CD4-positive, alpha-beta T cell (primary cell): ENCODE measurements at regions not wholly inside any gene's neighbourhood (a gene's known extent, or its start where the extent isn't known, plus 50 kb on each side); places are given as distances from the start of the nearest gene placed in this dataset.
A peak's percentile ranks its signal among the peaks of the same experiment; 100 is the strongest.

Experiments used
- ATAC-seq: fragments of 200-7000 bp; cut with Tn5 transposase; one replicate; pipeline ENCODE4 v1.10.0; 2022; ENCODE audit warnings: mild to moderate bottlenecking; ENCODE audit not compliant: poor library complexity
- CTCF ChIA-PET: fragments of 350-600 bp; sonication (Branson Sonifier 250); formaldehyde crosslinking; loops from one replicate; lab custom pipeline; 2021; ENCODE audit warnings: antibody characterized with exemption, inconsistent platforms; lab: Charles Lee
- POLR2A ChIA-PET: fragments of 350-600 bp; sonication (Branson Sonifier 250); formaldehyde crosslinking; loops from one replicate; lab custom pipeline; 2021; ENCODE audit warnings: antibody characterized with exemption, inconsistent platforms; lab: Charles Lee
- DNase-seq, 14 experiments: peaks; one replicate each; pipeline ENCODE4 v3.0.0-alpha.2; 2013 to 2020; ENCODE audit warnings: mixed read lengths in 2 of 14
- H3K27ac ChIP-seq, 2 donors: one replicate each; pipeline versions ENCODE4 v1.5.1 to v1.7.0; 2013; ENCODE audit warnings: low read length in 2 of 2, low read depth in 1 of 2, mild to moderate bottlenecking in 1 of 2
- H3K27me3 ChIP-seq, 2 experiments: 1 replicate in 1 of 2; 2 replicates in 1 of 2; pipeline versions ENCODE4 v1.6.1 to v1.7.0; 2013; ENCODE audit warnings: low read length in 2 of 2, control low read depth in 1 of 2, mild to moderate bottlenecking in 1 of 2, moderate library complexity in 1 of 2; ENCODE audit not compliant: insufficient read depth in 2 of 2, control insufficient read depth in 1 of 2
- H3K36me3 ChIP-seq: one replicate; pipeline ENCODE4 v1.6.1; 2013; ENCODE audit warnings: low read length, control low read depth; ENCODE audit not compliant: insufficient read depth
- H3K4me1 ChIP-seq: one replicate; pipeline ENCODE4 v1.6.1; 2013; ENCODE audit warnings: low read length, control low read depth; ENCODE audit not compliant: insufficient read depth
- H3K4me3 ChIP-seq: one replicate; pipeline ENCODE4 v1.5.1; 2013; ENCODE audit warnings: mild to moderate bottlenecking, low read length, moderate library complexity
- H3K9me3 ChIP-seq, 2 experiments: 1 replicate in 1 of 2; 2 replicates in 1 of 2; pipeline versions ENCODE4 v1.6.1 to v1.7.0; 2013; ENCODE audit warnings: low read length in 2 of 2, mild to moderate bottlenecking in 2 of 2, control low read depth in 1 of 2, moderate library complexity in 1 of 2; ENCODE audit not compliant: control insufficient read depth in 1 of 2, insufficient read depth in 1 of 2
- H3K27ac Mint-ChIP-seq: one replicate; pipeline ENCODE4 v1.8.0; 2020; ENCODE audit warnings: mixed read lengths
- H3K27me3 Mint-ChIP-seq: one replicate; pipeline ENCODE4 v1.8.0; 2021; ENCODE audit warnings: mixed read lengths
- H3K36me3 Mint-ChIP-seq: one replicate; pipeline ENCODE4 v1.8.0; 2021; ENCODE audit warnings: low read depth, mixed read lengths
- H3K4me1 Mint-ChIP-seq: one replicate; pipeline ENCODE4 v1.8.0; 2021; ENCODE audit warnings: low read depth, mixed read lengths
- H3K4me3 Mint-ChIP-seq: one replicate; pipeline ENCODE4 v1.8.0; 2020; ENCODE audit warnings: mild to moderate bottlenecking, mixed read lengths
- H3K9me3 Mint-ChIP-seq: one replicate; pipeline ENCODE4 v1.8.0; 2020; ENCODE audit warnings: mixed read lengths
- intact Hi-C, 2 experiments: fragments of 100-400 bp; cut with DNase I in 1 of 2; cut with micrococcal nuclease in 1 of 2; formaldehyde crosslinking; loops; one replicate each; pipeline versions ENCODE4 v1.15.1 to v1.9.0; 2023 to 2025; cut with DNase I, micrococcal nuclease
- TF ChIP-seq, protein P1 (sequence below): fragments of 200-600 bp; IDR thresholded peaks from one replicate; pipeline ENCODE4 v1.8.0; 2022; ENCODE audit warnings: antibody characterized with exemption, mild to moderate bottlenecking

DNA sequence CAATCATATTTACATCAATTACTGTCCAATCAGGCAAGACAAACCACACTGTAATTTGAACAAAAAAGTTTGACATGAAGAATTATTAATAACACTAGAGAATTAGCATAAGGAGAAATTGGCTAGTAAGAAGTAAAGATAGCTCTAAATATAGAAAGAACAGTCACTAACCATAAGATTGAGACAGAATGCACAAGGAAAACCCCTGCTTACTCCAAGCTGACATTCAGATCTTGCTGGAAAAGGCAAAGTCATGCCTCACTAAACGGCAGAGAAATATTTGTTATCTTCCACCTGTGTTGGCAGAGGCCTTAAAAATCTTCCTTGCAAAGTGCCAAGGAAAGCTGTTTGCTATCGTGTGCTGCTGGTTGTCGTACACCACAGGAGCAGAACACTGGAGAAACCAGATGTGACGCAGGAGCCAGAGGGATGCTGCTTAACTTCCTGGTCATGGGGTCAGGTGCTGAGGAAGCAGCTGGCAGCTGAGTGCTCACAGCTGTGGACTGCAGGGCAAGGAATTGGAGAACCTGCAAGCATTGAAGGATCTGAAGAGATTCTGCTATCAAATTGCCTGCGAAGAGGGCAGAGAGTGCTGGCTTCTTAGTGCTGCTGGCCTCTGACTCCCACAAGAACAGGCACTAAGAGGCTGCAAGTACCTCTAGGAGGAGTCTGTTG lies 1323.3 kb downstream of the LRFN5 start:
- Histone ChIP-seq H3K36me3 (no peaks in the 10 kb centered on the region), H3K9me3 (peaks cover 0 to 15% of the 10 kb centered on the region in 2 experiments), H3K4me1 (no peaks in the 10 kb centered on the region), H3K27me3 (no peaks in the 10 kb centered on the region), H3K4me3 (no peak overlapping the region), H3K27ac (no peak overlapping the region)
- ATAC-seq: no peak
- ChIA-PET POLR2A (no interaction called here), CTCF (no interaction called here)
- Mint-ChIP-seq H3K27me3 (no peaks in the 10 kb centered on the region), H3K36me3 (no peaks in the 10 kb centered on the region), H3K4me3 (no peak overlapping the region), H3K4me1 (no peaks in the 10 kb centered on the region), H3K27ac (no peak overlapping the region), H3K9me3 (peaks cover 5% of the 10 kb centered on the region)
- TF ChIP-seq, protein P1, sequence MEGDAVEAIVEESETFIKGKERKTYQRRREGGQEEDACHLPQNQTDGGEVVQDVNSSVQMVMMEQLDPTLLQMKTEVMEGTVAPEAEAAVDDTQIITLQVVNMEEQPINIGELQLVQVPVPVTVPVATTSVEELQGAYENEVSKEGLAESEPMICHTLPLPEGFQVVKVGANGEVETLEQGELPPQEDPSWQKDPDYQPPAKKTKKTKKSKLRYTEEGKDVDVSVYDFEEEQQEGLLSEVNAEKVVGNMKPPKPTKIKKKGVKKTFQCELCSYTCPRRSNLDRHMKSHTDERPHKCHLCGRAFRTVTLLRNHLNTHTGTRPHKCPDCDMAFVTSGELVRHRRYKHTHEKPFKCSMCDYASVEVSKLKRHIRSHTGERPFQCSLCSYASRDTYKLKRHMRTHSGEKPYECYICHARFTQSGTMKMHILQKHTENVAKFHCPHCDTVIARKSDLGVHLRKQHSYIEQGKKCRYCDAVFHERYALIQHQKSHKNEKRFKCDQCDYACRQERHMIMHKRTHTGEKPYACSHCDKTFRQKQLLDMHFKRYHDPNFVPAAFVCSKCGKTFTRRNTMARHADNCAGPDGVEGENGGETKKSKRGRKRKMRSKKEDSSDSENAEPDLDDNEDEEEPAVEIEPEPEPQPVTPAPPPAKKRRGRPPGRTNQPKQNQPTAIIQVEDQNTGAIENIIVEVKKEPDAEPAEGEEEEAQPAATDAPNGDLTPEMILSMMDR: no peak
- intact Hi-C loops: no loop called here
- DNase-seq: peak in 2 of 14 experiments; percentile 9 to 16

DNA sequence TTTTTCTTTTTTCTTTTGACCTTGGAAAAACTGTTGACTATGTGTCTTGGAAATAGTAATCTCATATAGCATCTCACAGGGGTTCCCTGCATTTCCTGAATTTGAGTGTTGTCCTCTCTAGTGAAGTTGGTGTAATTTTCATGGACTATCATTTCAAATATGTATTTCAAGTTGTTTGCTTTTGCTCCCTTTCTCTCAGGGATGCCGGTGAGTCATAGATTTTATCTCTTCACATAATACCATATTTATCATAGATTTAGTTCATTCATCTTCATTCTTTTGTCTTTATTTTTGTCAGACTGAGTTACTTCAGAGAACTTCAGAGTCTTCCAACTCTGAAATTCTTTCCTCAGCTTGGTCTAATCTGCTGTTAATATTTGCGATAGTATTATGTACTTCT lies 1320.6 kb downstream of the LRFN5 start:
- Histone ChIP-seq H3K27ac (no peak overlapping the region), H3K9me3 (peaks cover 0 to 15% of the 10 kb centered on the region in 2 experiments), H3K4me1 (no peaks in the 10 kb centered on the region), H3K4me3 (no peak overlapping the region), H3K27me3 (no peaks in the 10 kb centered on the region), H3K36me3 (no peaks in the 10 kb centered on the region)
- DNase-seq (no peak), ATAC-seq (no peak)
- CTCF ChIA-PET: no interaction called here
- H3K4me3 Mint-ChIP-seq: no peak overlapping the region
- peaks cover 10% of the 10 kb centered on the region for H3K9me3 Mint-ChIP-seq
- no peaks in the 10 kb centered on the region for H3K4me1 Mint-ChIP-seq
- H3K36me3 Mint-ChIP-seq: no peaks in the 10 kb centered on the region
- POLR2A ChIA-PET: no interaction called here
- H3K27me3 Mint-ChIP-seq: no peaks in the 10 kb centered on the region
- TF ChIP-seq, protein P1: no peak
- intact Hi-C loops: no loop called here
- no peak overlapping the region for H3K27ac Mint-ChIP-seq

DNA sequence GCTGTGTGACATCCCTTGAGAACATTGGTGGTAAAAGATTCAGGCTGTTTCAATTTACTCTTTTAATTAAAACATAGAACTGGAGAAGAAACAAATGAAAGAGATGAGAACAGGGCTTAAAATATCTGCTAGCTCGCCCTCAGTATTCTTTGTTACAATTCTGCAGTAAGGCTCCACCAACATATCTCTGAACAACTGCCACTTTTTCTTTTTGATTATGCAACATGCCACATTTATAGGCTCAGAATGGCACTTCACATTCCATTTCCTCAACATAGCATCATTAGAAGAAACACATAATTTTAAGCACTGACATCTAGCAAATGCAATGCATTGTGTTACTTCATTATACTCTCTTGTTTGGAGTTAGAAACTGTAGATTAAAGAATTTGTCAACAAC lies 1315.2 kb downstream of the LRFN5 start:
- no peaks in the 10 kb centered on the region for H3K4me1 Mint-ChIP-seq
- no peaks in the 10 kb centered on the region for H3K36me3 Mint-ChIP-seq
- H3K27ac ChIP-seq: no peak overlapping the region
- H3K27me3 ChIP-seq: no peaks in the 10 kb centered on the region
- H3K27ac Mint-ChIP-seq: no peak overlapping the region
- ATAC-seq: no peak
- H3K9me3 ChIP-seq: no peaks in the 10 kb centered on the region
- intact Hi-C loops: no loop called here
- TF ChIP-seq, protein P1: no peak
- no peak for DNase-seq
- ChIA-PET POLR2A (no interaction called here), CTCF (no interaction called here)
- no peaks in the 10 kb centered on the region for H3K27me3 Mint-ChIP-seq
- no peaks in the 10 kb centered on the region for H3K36me3 ChIP-seq
- H3K4me1 ChIP-seq: no peaks in the 10 kb centered on the region
- no peak overlapping the region for H3K4me3 Mint-ChIP-seq
- H3K4me3 ChIP-seq: no peak overlapping the region
- peaks cover 12% of the 10 kb centered on the region for H3K9me3 Mint-ChIP-seq
